GM19438 (cell line): ENCODE measurements at regions not wholly inside any gene's neighbourhood (a gene's known extent, or its start where the extent isn't known, plus 50 kb on each side); places are given as distances from the start of the nearest gene placed in this dataset.
"Not testable (repeated sequence)": the region's sequence is repeated elsewhere in the genome, so short reads cannot be mapped to it uniquely, and the experiment has no call there.

Source experiments
- ATAC-seq: cut with Tn5 transposase; IDR thresholded peaks from one replicate; pipeline ENCODE4 v1.9.1; 2021; ENCODE audit warnings: low read depth; ENCODE audit not compliant: unreplicated experiment

DNA sequence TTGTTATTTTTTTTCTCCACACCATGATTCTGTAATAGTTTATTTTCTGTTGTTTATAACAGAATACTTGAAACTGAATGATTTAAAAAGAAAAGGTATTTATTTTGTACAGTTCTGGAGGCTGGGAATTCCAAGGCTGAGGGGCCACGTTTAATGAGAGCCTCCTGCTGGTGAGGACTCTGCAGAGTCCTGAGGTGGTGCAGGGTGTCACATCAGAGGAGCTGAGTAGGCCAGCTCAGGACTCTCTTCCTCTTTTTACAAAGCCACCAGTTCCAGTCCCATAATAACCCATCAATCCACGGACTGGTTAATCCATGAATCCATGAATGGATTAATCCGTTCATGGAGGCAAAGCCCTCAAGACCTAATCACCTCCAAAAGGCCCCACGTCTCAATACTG, 71.6 kb downstream of the TFAP2A start:
- no peak for ATAC-seq

DNA sequence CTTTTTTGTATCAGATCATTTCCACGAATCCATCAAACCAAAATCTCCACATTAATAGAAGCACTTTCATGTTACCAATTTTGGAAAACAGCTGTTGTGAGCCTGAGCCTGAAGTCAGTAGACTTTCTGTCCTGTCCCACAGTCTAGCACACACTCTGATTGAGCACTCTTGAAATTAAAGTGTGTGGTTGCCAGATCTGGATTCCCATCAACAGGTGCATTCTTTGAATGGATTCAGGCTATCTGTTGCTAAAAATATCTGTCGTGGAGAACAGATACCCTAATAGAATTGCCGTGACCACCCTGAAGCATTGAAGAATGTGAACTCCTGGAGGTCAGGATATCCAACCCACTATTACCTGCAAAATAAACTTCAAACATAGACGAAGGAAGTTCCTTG, 73.3 kb downstream of the TFAP2A start:
- no peak for ATAC-seq

DNA sequence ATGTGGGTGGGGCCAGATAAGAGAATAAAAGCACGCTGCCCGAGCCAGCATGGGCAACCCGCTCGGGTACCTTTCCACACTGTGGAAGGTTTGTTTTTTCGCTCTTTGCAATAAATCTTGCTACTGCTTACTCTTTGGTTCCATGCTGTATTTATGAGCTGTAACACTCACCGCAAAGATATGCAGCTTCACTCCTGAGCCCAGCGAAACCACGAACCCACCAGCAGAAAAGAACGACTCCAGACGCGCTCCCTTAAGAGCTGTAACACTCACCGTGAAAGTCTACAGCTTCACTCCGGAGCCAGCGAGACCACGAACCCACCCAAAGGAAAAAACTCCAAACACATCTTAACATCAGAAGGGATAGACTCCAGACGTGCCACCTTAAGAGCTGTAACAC, 76.7 kb downstream of the TFAP2A start:
- ATAC-seq, result no peak

DNA sequence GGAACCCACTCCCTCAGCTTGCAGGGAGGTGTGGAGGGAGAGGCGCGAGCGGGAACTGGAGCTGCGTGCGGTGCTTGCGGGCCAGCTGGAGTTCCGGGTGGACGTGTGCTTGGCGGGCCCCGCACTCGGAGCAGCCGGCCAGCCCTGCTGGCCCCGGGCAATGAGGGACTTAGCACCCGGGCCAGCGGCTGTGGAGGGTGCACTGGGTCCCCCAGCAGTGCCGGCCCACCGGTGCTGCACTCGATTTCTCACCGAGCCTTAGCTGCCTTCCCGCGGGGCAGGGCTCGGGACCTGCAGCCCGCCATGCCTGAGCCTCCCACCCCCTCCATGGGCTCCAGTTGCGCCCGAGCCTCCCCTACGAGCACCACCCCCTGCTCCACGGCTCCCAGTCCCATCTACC, 77.5 kb downstream of the TFAP2A start:
- not testable (repeated sequence) for ATAC-seq

DNA sequence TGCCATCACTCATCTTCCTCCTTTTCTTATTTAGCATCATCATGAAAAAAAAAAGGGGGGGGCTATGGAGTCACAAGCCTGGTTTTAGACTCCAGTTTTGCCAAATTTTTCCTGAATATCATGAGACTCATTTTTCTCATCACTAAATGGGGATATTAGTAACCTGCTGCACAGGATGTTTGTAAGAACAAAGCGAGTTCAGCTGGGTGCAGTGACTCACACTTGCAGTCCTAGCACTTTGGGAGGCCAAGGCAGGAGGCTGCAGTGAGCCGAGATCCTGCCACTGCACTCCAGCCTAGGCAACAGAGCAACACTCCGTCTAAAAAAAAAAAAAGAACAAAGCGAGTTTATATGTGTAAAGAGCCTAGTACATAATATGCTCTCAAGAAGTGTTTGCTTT, 82.8 kb downstream of the TFAP2A start:
- ATAC-seq, result no peak

DNA sequence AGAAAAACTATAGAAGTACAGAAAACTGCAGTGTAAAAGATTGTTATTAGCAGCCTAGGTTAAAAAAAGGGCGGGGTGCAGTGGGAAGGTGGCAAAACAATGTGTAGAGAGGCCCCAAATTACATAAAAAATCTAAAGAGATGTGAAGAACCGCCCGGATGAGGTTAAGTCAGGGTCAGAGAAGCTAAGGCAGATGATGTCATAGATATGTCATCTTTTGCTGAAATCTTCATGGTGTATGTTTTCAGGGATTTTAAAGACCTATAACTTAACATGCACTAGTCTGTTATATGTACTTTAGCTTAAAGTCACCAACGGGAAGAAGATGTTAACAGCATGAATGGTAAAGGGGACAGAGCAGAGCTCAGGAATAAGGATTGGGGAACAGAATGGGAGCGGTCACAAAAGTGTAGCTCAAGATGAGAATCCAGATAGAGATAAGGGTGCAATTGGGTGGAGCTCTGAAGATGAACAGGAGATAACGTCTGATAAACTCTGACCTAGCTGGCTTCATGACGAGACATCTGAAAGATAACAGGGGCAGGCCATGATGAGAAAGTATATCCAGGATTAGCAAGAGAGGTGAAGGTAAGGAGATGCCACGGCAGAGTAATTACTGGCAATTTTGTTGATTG, 83.4 kb downstream of the TFAP2A start:
- ATAC-seq, result no peak

DNA sequence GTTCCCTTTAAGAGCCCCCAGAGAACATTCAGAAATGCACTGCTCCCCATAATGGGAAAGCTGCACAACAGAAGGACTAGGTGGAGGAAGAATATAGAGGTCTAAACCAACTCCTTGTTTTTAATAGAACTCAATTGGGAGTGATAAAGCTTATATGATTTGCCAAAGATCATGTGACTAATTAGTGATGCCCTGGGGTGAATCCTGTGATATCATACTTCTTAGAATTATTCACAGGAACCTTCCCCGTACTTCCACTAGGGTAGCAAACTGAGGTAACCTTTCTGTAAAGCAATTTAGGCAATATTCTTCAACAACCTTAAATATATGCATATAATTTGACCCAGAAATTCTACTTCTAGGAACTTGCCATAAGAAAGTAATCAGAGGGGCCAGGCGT, 84.4 kb downstream of the TFAP2A start:
- ATAC-seq, result no peak

- no peak for ATAC-seq
Measured at GRCh38 chr6:10323018-10323417, 91.9 kb downstream of the TFAP2A start.

DNA sequence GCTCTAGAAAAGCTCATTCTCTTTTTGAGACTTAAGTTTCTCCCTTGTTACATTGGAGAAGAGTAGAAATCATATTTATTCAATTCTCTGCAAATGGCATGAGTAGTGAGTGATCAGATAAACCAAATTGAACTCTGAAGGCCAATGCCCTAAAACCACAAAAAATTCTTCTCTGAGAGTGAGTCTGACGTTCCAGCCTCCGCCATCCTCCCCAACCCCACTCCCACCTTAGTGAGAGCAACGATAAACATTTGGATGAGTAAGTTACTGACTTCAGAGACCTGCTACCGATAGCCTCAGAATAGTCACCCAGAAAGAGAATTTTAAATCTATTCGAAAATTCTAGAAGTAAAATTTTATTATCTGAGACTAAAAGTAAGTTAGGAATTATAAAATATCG, 94.6 kb downstream of the TFAP2A start:
- no peak for ATAC-seq

- ATAC-seq, result no peak
Measured at GRCh38 chr6:10316373-10316721, 98.5 kb downstream of the TFAP2A start.

GRCh38 chr6:10315658-10316372, 99.1 kb downstream of the TFAP2A start:
- no peak for ATAC-seq

DNA sequence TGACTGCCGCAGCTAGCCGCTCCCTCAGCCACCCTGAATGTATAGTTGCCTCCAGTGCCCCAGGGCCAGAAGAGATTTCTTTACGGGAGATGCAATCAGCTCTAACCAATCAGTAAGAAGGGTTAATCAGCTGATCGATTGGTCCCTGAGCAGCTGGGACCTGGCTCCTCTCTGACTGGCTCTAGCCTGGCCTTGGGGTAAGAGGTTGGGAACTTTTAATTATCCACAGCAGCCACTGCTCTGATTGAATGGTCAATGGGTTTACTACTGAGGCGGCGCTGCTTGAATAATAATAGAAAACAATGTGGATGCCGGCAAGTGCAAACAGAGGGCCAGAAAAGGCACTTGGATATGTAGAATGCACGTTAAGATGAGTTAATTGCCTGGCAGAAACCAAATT, 99.8 kb downstream of the TFAP2A start:
- no peak for ATAC-seq

DNA sequence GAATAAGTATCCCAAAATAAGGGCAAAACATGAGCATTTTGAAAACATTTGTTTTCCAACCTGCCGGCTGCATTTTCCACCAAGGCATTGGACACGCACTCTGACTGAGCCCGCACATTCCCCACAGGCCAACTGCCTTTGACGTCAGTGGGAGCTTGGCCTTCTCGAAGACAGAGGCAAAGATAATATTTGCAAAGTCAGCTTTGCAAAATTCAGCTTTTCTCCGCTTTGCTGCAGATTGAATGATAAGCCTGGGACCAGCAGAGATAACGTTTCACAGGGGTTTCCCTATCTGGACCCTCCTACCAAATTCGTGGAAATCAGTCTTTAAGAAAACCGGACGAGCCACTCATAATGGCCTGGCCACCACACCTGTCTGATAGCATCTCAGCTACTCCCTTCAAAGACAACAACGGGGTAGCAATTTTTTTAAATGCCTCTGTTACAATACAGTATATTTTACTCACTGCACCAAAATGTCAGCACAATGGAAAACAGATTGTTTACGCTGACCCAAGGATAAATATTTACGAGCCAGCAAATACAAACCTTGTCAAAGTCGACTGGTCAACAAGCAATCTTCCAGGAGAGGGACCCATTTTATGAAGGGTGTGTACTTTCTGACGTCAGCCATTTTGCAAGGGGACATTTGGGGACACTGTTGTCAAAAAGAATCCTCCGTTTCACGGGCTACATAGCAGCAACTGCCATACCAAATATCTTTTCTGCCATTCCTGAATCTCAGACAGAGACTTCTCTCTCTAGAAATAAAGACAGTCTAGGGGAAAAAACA, 100.5 kb downstream of the TFAP2A start:
- ATAC-seq, result no peak

GRCh38 chr6:10313799-10314162, 101.1 kb downstream of the TFAP2A start:
- ATAC-seq, result no peak

DNA sequence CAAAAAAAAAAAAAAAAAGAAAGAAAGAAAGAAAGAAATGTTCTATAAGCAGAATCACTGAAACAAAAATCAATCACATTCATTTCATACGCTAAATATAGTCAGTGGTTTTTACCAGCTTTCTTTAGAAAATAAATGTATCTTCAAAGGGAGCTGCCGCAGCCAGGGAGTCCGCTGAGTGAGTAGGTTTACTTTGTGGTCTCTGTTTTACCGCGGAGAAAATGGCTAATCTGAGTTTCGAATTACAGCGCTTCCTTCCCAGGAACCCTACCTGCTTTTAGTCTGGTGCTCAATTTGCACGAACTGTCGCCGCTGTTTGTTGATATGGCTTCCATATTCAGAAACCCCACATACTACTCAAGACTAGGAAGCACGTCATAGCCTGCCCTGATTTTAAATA, 102.4 kb downstream of the TFAP2A start:
- ATAC-seq, result no peak

- ATAC-seq, result not testable (repeated sequence)
Measured at GRCh38 chr6:10311546-10312405, 103.1 kb downstream of the TFAP2A start.

GRCh38 chr6:10310826-10311225, 104.0 kb downstream of the TFAP2A start:
- no peak for ATAC-seq

GRCh38 chr6:10310330-10310653, 104.6 kb downstream of the TFAP2A start:
- ATAC-seq, result no peak

DNA sequence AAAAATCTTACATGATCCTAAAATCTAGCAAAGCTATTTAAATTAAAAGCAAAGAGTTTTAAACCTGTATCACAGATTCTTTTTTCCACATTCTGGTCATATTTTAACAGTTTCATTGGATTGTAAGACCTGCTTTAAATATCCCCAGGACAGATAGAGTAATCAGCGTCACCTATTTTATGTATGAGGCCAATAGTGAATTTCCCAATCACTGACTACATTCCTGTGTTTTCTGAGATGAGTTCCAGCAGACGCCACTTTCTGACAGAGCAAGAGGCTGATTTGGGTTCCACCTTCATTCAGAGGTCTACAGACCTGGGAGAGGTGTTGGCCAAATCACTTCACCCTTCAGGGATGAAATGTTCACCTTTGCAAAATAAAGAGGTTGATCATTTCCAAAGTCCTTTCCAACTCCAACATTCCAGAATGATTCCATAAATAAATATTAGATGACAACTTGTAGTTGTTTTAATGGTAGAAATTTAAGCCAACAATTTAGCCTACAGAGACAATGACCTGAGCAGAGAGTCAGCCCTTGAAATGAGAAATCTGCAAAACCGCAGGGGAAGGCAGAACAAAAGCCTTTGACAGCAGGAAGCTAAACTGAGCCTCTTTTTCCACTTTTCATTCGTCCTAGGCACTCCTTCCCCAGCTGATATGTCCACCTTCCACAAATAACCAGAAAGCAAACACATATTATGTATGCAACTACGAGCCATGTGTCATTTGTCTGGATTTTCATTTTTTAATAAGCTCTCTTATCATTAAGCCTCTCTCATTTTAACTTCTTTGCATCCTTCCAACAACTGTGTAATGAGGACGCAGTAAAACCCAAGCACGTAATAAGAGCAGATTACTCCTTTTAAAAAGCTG, 105.2 kb downstream of the TFAP2A start:
- ATAC-seq, result no peak

- no peak for ATAC-seq
Measured at GRCh38 chr6:10307476-10307875, 107.4 kb downstream of the TFAP2A start.
